ENCODE measurements at regions not wholly inside any gene's neighbourhood (a gene's known extent, or its start where the extent isn't known, plus 50 kb on each side); places are given as distances from the start of the nearest gene placed in this dataset.

GRCh38 chr1:218565377-218565776 lies 220.2 kb downstream of the TGFB2 start:
- no peaks in the 10 kb centered on the region for H3K27me3 ChIP-seq (ENCODE audit: control insufficient read depth in 2 of 2, insufficient read depth in 2 of 2, low read length in 2 of 2)

DNA sequence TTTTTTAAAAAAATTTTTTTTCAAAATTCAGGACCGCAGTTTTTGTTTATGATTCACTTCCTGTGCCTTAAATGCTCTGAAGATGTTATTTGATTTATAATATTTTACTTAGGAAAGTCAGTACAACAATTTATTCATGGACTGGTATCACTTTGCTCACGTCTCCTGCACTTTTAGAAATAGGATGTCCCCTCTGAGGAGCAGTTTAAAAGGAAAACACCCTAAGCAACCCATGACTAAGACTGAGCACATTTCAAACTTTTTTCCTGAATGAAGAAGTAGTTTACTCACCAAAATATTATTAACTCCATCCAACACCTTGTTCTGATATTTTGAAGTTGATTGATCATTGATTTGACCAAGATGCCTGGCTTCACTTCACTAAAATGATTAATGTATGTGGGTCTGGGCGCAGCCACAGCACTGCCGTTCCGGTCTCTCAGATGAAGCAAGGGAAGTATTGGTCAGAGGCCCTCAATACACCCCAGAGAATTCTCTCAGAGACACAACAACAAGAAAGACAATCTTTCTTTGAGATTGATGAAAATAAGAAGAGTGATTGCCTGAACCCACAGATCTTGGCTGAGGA lies 223.9 kb downstream of the TGFB2 start:
- no peaks in the 10 kb centered on the region for H4K20me1 ChIP-seq (ENCODE audit: insufficient read depth, low read length)

More at GRCh38 chr1:218565377-218565776, 220.2 kb downstream of the TGFB2 start:
- H3K79me2 ChIP-seq (ENCODE audit: insufficient read depth, low read length): no peaks in the 10 kb centered on the region
- H3K9ac ChIP-seq (ENCODE audit: insufficient read depth, low read length, poor library complexity, severe bottlenecking): no peak overlapping the region
- no peak overlapping the region for H3K4me3 ChIP-seq (replicated peaks in 1 of 3; ENCODE audit: low read depth in 2 of 3, low read length in 3 of 3)
- DNase-seq: no peak
- WGBS (ENCODE audit: insufficient coverage): 75% methylated on average over 1 of the region's 1 CpG
- no peak overlapping the region for H2AFZ ChIP-seq (ENCODE audit: insufficient read depth, low read depth, low read length, poor library complexity, severe bottlenecking)
- Mint-ChIP-seq H3K9me3 (peaks cover 0 to 5% (median 0%) of the 10 kb centered on the region in 7 donors), H3K27me3 (ENCODE audit: low read depth in 3 of 3) (peaks cover 0 to 5% (median 1%) of the 10 kb centered on the region in 3 donors), H3K27ac (no peak overlapping the region), H3K4me1 (no peaks in the 10 kb centered on the region), H3K36me3 (no peaks in the 10 kb centered on the region), H3K4me3 (no peak overlapping the region)
- TF ChIP-seq, protein P1, sequence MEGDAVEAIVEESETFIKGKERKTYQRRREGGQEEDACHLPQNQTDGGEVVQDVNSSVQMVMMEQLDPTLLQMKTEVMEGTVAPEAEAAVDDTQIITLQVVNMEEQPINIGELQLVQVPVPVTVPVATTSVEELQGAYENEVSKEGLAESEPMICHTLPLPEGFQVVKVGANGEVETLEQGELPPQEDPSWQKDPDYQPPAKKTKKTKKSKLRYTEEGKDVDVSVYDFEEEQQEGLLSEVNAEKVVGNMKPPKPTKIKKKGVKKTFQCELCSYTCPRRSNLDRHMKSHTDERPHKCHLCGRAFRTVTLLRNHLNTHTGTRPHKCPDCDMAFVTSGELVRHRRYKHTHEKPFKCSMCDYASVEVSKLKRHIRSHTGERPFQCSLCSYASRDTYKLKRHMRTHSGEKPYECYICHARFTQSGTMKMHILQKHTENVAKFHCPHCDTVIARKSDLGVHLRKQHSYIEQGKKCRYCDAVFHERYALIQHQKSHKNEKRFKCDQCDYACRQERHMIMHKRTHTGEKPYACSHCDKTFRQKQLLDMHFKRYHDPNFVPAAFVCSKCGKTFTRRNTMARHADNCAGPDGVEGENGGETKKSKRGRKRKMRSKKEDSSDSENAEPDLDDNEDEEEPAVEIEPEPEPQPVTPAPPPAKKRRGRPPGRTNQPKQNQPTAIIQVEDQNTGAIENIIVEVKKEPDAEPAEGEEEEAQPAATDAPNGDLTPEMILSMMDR (IDR thresholded peaks at IDR 0.05): no peak
- H3K4me1 ChIP-seq (ENCODE audit: control insufficient read depth in 1 of 2, insufficient read depth in 2 of 2, low read length in 2 of 2): no peaks in the 10 kb centered on the region
- intact Hi-C loops (cut with micrococcal nuclease): no loop called here
- no peak overlapping the region for H3K4me2 ChIP-seq (replicated peaks; ENCODE audit: extremely low read depth, low read length, poor library complexity, severe bottlenecking)
- H3K36me3 ChIP-seq (replicated peaks in 1 of 2; ENCODE audit: control insufficient read depth in 1 of 2, insufficient read depth in 2 of 2, low read length in 2 of 2): no peaks in the 10 kb centered on the region
- H3K9me3 ChIP-seq (replicated peaks in 1 of 2; ENCODE audit: control insufficient read depth in 1 of 2, insufficient read depth in 1 of 2, low read length in 2 of 2): no peaks in the 10 kb centered on the region
- no peaks in the 10 kb centered on the region for H4K20me1 ChIP-seq (ENCODE audit: insufficient read depth, low read length)
- no peak overlapping the region for H3K27ac ChIP-seq (ENCODE audit: low read depth in 1 of 2, low read length in 2 of 2)

More for the DNA sequence above, 223.9 kb downstream of the TGFB2 start:
- no peak overlapping the region for H3K4me3 Mint-ChIP-seq
- H3K79me2 ChIP-seq (ENCODE audit: insufficient read depth, low read length): no peaks in the 10 kb centered on the region
- no CpG with 5 or more reads among the region's 5 CpGs for WGBS (ENCODE audit: insufficient coverage)
- H3K4me3 ChIP-seq (replicated peaks in 1 of 3; ENCODE audit: low read depth in 2 of 3, low read length in 3 of 3): no peak overlapping the region
- H3K36me3 ChIP-seq (replicated peaks in 1 of 2; ENCODE audit: control insufficient read depth in 1 of 2, insufficient read depth in 2 of 2, low read length in 2 of 2): no peaks in the 10 kb centered on the region
- H3K36me3 Mint-ChIP-seq: no peaks in the 10 kb centered on the region
- H3K27me3 ChIP-seq (ENCODE audit: control insufficient read depth in 2 of 2, insufficient read depth in 2 of 2, low read length in 2 of 2): no peaks in the 10 kb centered on the region
- no peak overlapping the region for H2AFZ ChIP-seq (ENCODE audit: insufficient read depth, low read depth, low read length, poor library complexity, severe bottlenecking)
- peaks cover 0 to 5% (median 1%) of the 10 kb centered on the region in 3 donors for H3K27me3 Mint-ChIP-seq (ENCODE audit: low read depth in 3 of 3)
- H3K27ac ChIP-seq (ENCODE audit: low read depth in 1 of 2, low read length in 2 of 2): no peak overlapping the region
- intact Hi-C loops (cut with micrococcal nuclease): no loop called here
- H3K27ac Mint-ChIP-seq: no peak overlapping the region
- H3K9me3 ChIP-seq (replicated peaks in 1 of 2; ENCODE audit: control insufficient read depth in 1 of 2, insufficient read depth in 1 of 2, low read length in 2 of 2): no peaks in the 10 kb centered on the region
- no peaks in the 10 kb centered on the region for H3K4me1 Mint-ChIP-seq
- peaks cover 0 to 3% (median 0%) of the 10 kb centered on the region in 7 donors for H3K9me3 Mint-ChIP-seq
- H3K4me2 ChIP-seq (replicated peaks; ENCODE audit: extremely low read depth, low read length, poor library complexity, severe bottlenecking): no peak overlapping the region
- H3K9ac ChIP-seq (ENCODE audit: insufficient read depth, low read length, poor library complexity, severe bottlenecking): no peak overlapping the region
- H3K4me1 ChIP-seq (ENCODE audit: control insufficient read depth in 1 of 2, insufficient read depth in 2 of 2, low read length in 2 of 2): no peaks in the 10 kb centered on the region
- DNase-seq: no peak
- TF ChIP-seq, protein P1 (IDR thresholded peaks at IDR 0.05): no peak
